G401.6 (cell line): ENCODE measurements at regions not wholly inside any gene's neighbourhood (a gene's known extent, or its start where the extent isn't known, plus 50 kb on each side); places are given as distances from the start of the nearest gene placed in this dataset.

ENCODE experiments used
- FAIRE-seq: peaks from 2 replicates; lab custom pipeline; 2012; peaks lifted over from hg19 to GRCh38; lab: Jason Lieb, UNC

DNA sequence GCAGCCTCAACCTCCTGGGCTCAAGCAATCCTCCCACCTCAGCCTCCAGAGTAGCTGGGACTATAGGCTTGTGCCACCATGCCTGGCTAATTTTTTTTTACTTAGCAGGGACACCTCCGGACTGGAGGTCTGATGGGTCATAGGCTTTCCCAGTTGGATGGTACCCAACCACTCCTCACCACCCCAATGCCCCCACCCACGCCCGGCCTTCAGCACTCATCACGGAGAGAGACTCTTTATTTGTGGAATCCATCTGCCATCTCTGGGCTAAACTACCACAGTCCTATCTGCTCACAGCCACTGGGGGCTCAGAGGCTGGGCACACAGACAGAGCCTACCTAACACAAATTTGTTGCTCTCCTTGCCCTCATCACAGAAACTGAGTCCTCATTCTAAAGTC lies 58.3 kb upstream of the STXBP1 start:
- no peak for FAIRE-seq

DNA sequence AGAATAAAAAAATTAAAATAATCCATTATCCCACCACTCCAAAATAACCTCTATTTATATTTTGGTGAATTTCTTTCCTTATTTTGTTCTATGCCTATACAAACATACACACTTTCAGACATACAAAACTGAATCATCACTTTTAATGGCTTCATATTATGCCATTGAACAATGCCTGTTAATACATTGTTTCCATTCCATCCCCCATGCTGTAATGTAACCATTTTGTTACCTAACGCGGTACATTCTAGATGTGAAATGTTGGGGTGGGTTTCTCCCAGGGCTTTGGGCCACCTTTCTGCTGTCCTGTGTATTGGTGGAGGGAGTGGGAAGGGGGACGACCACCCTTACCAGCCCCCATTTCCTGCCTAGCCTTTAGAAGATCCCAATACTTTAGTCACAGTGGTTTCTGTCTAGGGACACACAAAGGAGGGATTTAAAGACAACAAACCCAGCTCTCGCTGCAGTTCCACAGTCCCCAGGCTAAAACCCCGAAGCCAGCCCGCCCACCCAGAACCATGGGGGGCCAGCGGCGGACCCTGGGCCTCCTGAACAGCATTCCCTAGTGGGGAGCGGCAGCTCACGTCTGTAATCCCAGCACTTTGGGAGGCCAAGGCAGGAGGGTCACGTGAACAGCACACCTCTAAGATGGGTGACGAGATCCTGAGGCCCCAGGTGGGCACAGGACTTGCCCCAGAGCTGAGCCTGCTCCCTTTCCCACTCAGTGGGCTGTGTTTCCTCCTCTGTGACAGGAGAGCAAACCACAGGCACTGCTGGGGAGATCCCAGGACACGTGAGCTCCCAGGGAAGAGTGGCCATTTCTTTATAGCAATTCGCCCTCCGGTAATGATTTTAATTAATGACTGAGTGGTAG lies 56.9 kb upstream of the STXBP1 start:
- peak; percentile 68 for FAIRE-seq

- no peak for FAIRE-seq
These were observed 55.9 kb upstream of the STXBP1 start for GRCh38 chr9:127555840-127556820.

GRCh38 chr9:127556871-127557270 lies 55.2 kb upstream of the STXBP1 start:
- no peak for FAIRE-seq

DNA sequence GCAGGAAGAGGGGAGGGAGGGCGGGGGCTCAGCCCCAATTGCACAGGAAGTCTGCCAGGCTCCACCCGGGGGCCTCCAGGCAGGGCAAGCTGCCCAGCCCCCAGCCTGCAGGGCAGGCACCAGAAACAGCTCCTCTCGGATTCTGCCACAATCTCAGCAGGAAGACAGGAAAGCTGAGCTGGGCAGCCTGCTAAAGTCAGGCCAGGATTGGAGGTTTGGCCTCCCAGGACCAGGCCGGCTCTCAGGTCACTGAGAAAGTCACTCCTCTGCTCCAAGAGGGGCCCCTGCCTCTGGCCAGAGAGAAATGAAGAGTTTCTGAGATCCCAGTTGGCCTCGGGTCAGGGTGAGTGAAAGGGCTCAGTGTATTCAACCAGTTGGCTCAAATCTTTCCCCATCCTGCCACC lies 54.6 kb upstream of the STXBP1 start:
- FAIRE-seq, result no peak

DNA sequence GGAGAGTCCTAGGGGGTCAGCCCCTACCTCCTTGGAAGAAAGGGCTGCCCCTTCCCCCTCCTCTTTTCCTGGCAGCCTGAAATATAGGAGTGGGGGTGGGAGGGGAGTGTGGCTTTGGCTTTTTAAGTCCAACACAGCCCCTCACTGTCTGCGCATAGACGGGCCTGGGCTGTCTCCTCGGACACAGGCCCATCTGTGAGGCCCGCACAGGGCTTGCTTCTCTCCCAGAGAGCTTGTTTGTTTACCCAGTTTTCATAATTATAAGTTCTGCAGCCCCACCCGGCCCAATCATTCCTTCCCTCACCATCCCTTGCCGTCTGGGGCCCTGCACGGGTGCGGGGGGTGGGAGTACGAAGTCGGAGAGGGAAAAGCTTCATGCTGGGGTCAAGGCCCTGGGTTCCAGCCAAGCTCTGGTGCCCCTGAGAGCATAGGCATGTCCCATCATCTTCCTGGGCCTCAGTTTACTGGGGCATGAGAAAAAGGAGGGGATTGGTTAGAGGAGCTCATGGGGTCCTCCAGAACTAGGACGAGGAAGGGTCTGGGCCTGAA lies 54.0 kb upstream of the STXBP1 start:
- no peak for FAIRE-seq

DNA sequence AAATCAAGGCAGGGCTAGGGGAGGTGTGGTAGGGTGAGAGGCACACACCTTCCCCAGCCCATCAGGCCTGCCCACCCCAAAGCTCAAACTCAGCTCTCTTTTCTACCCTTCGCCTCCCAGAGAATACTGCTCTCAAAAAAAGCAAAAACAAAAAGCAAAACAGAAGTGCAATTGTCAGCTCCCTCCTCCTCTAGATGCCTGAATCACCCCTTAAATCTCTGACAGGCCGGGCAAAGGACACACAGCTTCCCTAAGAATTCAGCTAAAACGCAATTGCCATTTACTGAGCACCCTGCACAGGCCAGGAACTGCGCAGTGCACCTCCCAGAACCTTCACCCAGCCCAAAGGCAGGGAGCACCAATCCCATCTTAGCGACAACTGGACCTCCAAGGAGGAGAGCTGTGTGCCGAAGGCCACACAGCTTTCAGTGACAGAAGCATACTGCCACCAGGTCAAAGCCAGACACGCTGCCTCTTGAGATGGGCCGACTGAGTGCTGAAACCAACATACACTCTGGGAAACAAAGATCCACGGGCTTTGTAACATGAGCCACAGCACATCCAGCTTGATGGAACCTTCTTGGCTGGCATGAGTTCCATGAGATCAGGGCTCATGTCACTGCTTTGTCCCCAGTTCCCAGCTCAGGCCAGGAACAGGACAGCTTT lies 53.4 kb upstream of the STXBP1 start:
- no peak for FAIRE-seq

GRCh38 chr9:127559247-127559680 lies 52.8 kb upstream of the STXBP1 start:
- no peak for FAIRE-seq

DNA sequence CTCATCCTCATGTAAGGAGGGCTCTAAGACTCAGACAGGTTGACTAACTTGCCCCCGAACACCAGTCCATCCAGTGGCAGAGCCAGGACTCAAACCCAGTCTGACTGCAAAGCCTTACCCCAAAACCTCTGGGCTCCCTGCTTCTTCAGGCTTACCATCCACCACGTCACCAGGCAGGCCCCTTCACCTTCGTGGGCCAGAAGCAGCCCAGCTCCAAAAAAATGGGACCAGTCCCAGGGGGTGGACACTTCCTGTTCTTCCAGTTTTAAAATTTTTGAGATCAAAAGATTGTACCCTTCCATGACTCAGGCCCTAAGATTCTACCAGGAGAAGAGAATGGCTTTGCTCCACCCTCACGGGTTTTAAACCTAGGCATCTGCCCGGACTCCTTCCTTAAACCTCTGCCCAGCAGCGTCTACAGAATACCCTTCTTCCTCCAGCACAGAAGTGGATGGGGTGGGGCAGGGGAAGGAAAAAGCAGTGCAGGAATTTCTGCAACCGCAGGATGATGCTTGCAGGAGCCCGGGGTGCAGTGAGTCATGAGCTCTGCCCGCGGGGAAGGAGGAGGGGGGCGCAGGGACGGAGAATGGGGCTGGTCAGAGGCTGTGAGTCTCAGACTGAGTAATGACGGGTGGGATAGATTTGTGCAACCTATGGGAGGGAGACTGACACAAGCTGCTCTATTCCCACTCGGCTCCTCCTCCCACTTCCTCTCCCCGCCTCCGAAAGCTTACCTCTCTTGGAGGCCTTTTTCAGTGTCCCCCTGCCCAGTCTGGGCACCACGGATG lies 50.4 kb upstream of the STXBP1 start:
- no peak for FAIRE-seq
